H1 (cell line): ENCODE measurements at regions not wholly inside any gene's neighbourhood (a gene's known extent, or its start where the extent isn't known, plus 50 kb on each side); places are given as distances from the start of the nearest gene placed in this dataset.
"Not testable (repeated sequence)": the region's sequence is repeated elsewhere in the genome, so short reads cannot be mapped to it uniquely, and the experiment has no call there.

ENCODE experiments used
- CTCF ChIA-PET: fragments of 300-600 bp; sonication (Branson Sonifier 250); formaldehyde crosslinking; loops from one replicate; lab custom pipeline; 2021; ENCODE audit not compliant: partially characterized antibody; lab: Charles Lee
- POLR2A ChIA-PET: fragments of 300-600 bp; sonication (Branson Sonifier 250); formaldehyde crosslinking; loops from one replicate; lab custom pipeline; 2021; ENCODE audit warnings: inconsistent platforms; ENCODE audit not compliant: partially characterized antibody; lab: Charles Lee
- DNase-seq, 2 experiments: peaks; one replicate each; pipeline versions ENCODE4 v3.0.0 to v3.0.0-alpha.2; 2010 to 2022; ENCODE audit warnings: low spot score in 2 of 2, low read depth in 1 of 2, mixed read lengths in 1 of 2
- FAIRE-seq: peaks from 2 replicates; lab custom pipeline; 2011; peaks lifted over from hg19 to GRCh38; lab: Jason Lieb, UNC
- H2AFZ ChIP-seq: 2 replicates; pipeline ENCODE4 v1.8.1; 2012; ENCODE audit warnings: low read length, inconsistent platforms
- H2AK5ac ChIP-seq: 2 replicates; pipeline ENCODE4 v1.6.1; 2013; ENCODE audit warnings: low read depth, low read length
- H2BK120ac ChIP-seq: replicated peaks from 2 replicates; pipeline ENCODE3; 2013; ENCODE audit warnings: low read depth, low read length, inconsistent platforms
- H2BK12ac ChIP-seq: 2 replicates; pipeline ENCODE4 v1.6.1; 2013; ENCODE audit warnings: low read depth, low read length
- H2BK15ac ChIP-seq: 2 replicates; pipeline ENCODE4 v1.6.1; 2013; ENCODE audit warnings: low read length
- H2BK20ac ChIP-seq: 2 replicates; pipeline ENCODE4 v1.6.1; 2013; ENCODE audit warnings: low read length
- H2BK5ac ChIP-seq: 2 replicates; pipeline ENCODE4 v1.6.1; 2013; ENCODE audit warnings: low read depth, low read length
- H3K14ac ChIP-seq: 2 replicates; pipeline ENCODE4 v1.6.1; 2013; ENCODE audit warnings: inconsistent platforms; ENCODE audit not compliant: insufficient read length
- H3K18ac ChIP-seq: 2 replicates; pipeline ENCODE4 v1.6.1; 2013; ENCODE audit warnings: low read length; ENCODE audit errors: extremely low read depth
- H3K23ac ChIP-seq: 2 replicates; pipeline ENCODE4 v1.6.1; 2013; ENCODE audit warnings: inconsistent platforms; ENCODE audit not compliant: insufficient read length
- H3K23me2 ChIP-seq: 2 replicates; pipeline ENCODE4 v1.6.1; 2013; ENCODE audit warnings: low read depth, low read length
- H3K27ac ChIP-seq: 2 replicates; pipeline ENCODE4 v1.6.1; 2011; ENCODE audit warnings: low read depth, low read length, inconsistent platforms
- H3K27me3 ChIP-seq, 4 experiments: replicated peaks in 1 of 4; 1 replicate in 1 of 4; 2 replicates in 3 of 4; pipeline versions ENCODE4 v1.6.1 to v1.8.1; 2011 to 2013; ENCODE audit warnings: low read length in 3 of 4, mild to moderate bottlenecking in 3 of 4, inconsistent platforms in 2 of 4, mixed read lengths in 2 of 4, moderate library complexity in 1 of 4; ENCODE audit not compliant: control insufficient read depth in 3 of 4, insufficient read depth in 3 of 4; ENCODE audit errors: extremely low read depth in 1 of 4
- H3K36me3 ChIP-seq, 4 experiments: 2 replicates each; pipeline versions ENCODE4 v1.6.1 to v1.8.1; 2011 to 2013; ENCODE audit warnings: mild to moderate bottlenecking in 4 of 4, low read length in 3 of 4, moderate library complexity in 2 of 4, control low read depth in 1 of 4, inconsistent platforms in 1 of 4; ENCODE audit not compliant: insufficient read depth in 4 of 4, control insufficient read depth in 2 of 4
- H3K4ac ChIP-seq: replicated peaks from 2 replicates; pipeline ENCODE3; 2013; ENCODE audit warnings: low read length, low read depth, mixed read lengths, inconsistent platforms; ENCODE audit not compliant: insufficient read length
- H3K4me1 ChIP-seq, 4 experiments: replicated peaks in 1 of 4; 1 replicate in 1 of 4; 2 replicates in 3 of 4; pipeline versions ENCODE4 v1.6.1 to v1.8.1; 2011 to 2013; ENCODE audit warnings: low read length in 3 of 4, inconsistent platforms in 2 of 4, mixed read lengths in 1 of 4; ENCODE audit not compliant: insufficient read depth in 4 of 4, control insufficient read depth in 3 of 4
- H3K4me2 ChIP-seq, 2 experiments: 2 replicates each; pipeline versions ENCODE4 v1.6.1 to v1.8.1; 2011 to 2013; ENCODE audit warnings: low read depth in 2 of 2, low read length in 2 of 2, control low read depth in 1 of 2, inconsistent platforms in 1 of 2, mild to moderate bottlenecking in 1 of 2; ENCODE audit not compliant: insufficient read depth in 1 of 2
- H3K4me3 ChIP-seq, 4 experiments: fragments of 200-600, 300-600 bp in 1 of 4; sonication (generic), shearing (Covaris generic), sonication (Bioruptor Twin) in 1 of 4; 2 replicates each; pipeline versions ENCODE4 v1.5.1 to v1.8.1; 2011 to 2016; ENCODE audit warnings: low read length in 4 of 4, low read depth in 3 of 4, control low read depth in 2 of 4, inconsistent platforms in 2 of 4, mild to moderate bottlenecking in 2 of 4, mixed read lengths in 1 of 4, moderate library complexity in 1 of 4; ENCODE audit not compliant: insufficient read depth in 2 of 4; ENCODE audit errors: extremely low read depth in 1 of 4
- H3K56ac ChIP-seq: replicated peaks from 2 replicates; pipeline ENCODE3; 2013; ENCODE audit warnings: low read depth, mild to moderate bottlenecking, mixed read lengths, low read length, inconsistent platforms; ENCODE audit not compliant: insufficient read length
- H3K79me1 ChIP-seq: 2 replicates; pipeline ENCODE4 v1.6.1; 2013; ENCODE audit warnings: low read depth, low read length, control low read depth
- H3K79me2 ChIP-seq, 2 experiments: 2 replicates each; pipeline versions ENCODE4 v1.6.1 to v1.8.1; 2012 to 2013; ENCODE audit warnings: low read length in 2 of 2, mild to moderate bottlenecking in 2 of 2, inconsistent platforms in 1 of 2; ENCODE audit not compliant: insufficient read depth in 2 of 2, control insufficient read depth in 1 of 2
- H3K9ac ChIP-seq, 4 experiments: replicated peaks in 1 of 4; 1 replicate in 1 of 4; 2 replicates in 3 of 4; pipeline versions ENCODE4 v1.6.1 to v1.8.1; 2011 to 2013; ENCODE audit warnings: low read depth in 3 of 4, low read length in 3 of 4, control low read depth in 2 of 4, mild to moderate bottlenecking in 2 of 4, moderate library complexity in 2 of 4, inconsistent platforms in 1 of 4; ENCODE audit errors: extremely low read depth in 1 of 4
- H3K9me3 ChIP-seq, 2 experiments: 2 replicates each; pipeline versions ENCODE4 v1.6.1 to v1.8.1; 2012 to 2013; ENCODE audit warnings: mild to moderate bottlenecking in 2 of 2, moderate library complexity in 2 of 2, control low read depth in 1 of 2, inconsistent platforms in 1 of 2, low read depth in 1 of 2, low read length in 1 of 2, mixed read lengths in 1 of 2; ENCODE audit not compliant: insufficient read depth in 2 of 2
- H4K20me1 ChIP-seq, 2 experiments: replicated peaks in 1 of 2; 2 replicates each; pipeline versions ENCODE3 to v1.8.1; 2011 to 2013; ENCODE audit warnings: inconsistent platforms in 2 of 2, low read length in 2 of 2, mild to moderate bottlenecking in 1 of 2; ENCODE audit not compliant: insufficient read depth in 2 of 2, control insufficient read depth in 1 of 2
- H4K5ac ChIP-seq: 2 replicates; pipeline ENCODE4 v1.6.1; 2013; ENCODE audit warnings: low read length, low read depth, mixed read lengths, inconsistent platforms; ENCODE audit not compliant: insufficient read length
- H4K8ac ChIP-seq: 2 replicates; pipeline ENCODE4 v1.8.0; 2013; ENCODE audit warnings: mild to moderate bottlenecking, moderate library complexity, low read length, inconsistent platforms; ENCODE audit not compliant: insufficient read depth; ENCODE audit errors: extremely low read depth
- H4K91ac ChIP-seq: replicated peaks from 2 replicates; pipeline ENCODE3; 2013; ENCODE audit warnings: low read length, mixed read lengths, inconsistent platforms; ENCODE audit not compliant: insufficient read length
- WGBS, 2 experiments: shearing (Covaris generic) in 1 of 2; methylation state at CpG; one replicate each; pipeline versions ENCODE4 v1.1.6 to v1.1.7; 2013 to 2015; ENCODE audit warnings: low lambda C conversion rate in 2 of 2, mixed read lengths in 2 of 2, inconsistent platforms in 1 of 2, low coverage in 1 of 2, missing lambda C conversion rate in 1 of 2; ENCODE audit not compliant: insufficient replicate concordance in 2 of 2, insufficient coverage in 1 of 2, insufficient read length in 1 of 2; ENCODE audit errors: extremely low coverage in 1 of 2, missing lambda C conversion rate in 1 of 2; 5-methylcytosine and 5-hydroxymethylcytosine counted together

DNA sequence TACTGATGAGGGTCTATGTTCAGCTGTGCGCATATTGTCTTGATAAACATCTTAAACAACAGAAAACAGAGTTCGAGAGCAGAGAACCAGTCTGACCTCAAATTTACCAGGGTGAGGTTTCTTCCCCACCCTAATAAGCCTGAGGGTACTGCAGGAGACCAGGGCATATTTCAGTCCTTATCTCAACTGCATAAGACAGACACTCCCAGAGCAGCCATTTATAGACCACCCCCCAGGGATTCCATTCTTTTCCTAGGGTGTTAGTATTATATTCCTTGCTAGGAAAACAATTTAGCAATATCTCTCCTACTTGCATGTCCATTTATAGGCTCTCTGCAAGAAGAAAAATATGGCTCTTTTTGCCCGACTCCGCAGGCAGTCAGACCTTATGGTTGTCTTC lies 89.5 kb upstream of the POMZP3 start:
- WGBS, 2 experiments: 87% methylated on average over 4 of the region's 4 CpGs; no CpG with 5 or more reads in 1 of the 2 experiments
- H3K56ac ChIP-seq, DNase-seq, H2BK12ac ChIP-seq, H2AFZ ChIP-seq, H3K27me3 ChIP-seq, H3K23me2 ChIP-seq, H3K9me3 ChIP-seq, H3K9ac ChIP-seq, H3K4me3 ChIP-seq, H3K36me3 ChIP-seq, H4K91ac ChIP-seq, H4K5ac ChIP-seq, H3K27ac ChIP-seq, H4K20me1 ChIP-seq, POLR2A ChIA-PET, H2BK120ac ChIP-seq, H3K4me1 ChIP-seq, H3K18ac ChIP-seq, H3K4me2 ChIP-seq, H3K14ac ChIP-seq, H2BK5ac ChIP-seq, H3K79me1 ChIP-seq, H3K79me2 ChIP-seq, H3K4ac ChIP-seq, H2BK15ac ChIP-seq, FAIRE-seq, H3K23ac ChIP-seq, H2AK5ac ChIP-seq, H2BK20ac ChIP-seq, CTCF ChIA-PET, H4K8ac ChIP-seq: not testable (repeated sequence)

GRCh38 chr7:76712926-76713325 lies 85.8 kb upstream of the POMZP3 start:
- CTCF ChIA-PET, H4K8ac ChIP-seq, H4K91ac ChIP-seq, H3K27ac ChIP-seq, H2BK5ac ChIP-seq, H3K23me2 ChIP-seq, H3K36me3 ChIP-seq, H4K20me1 ChIP-seq, H3K79me1 ChIP-seq, H3K14ac ChIP-seq, H4K5ac ChIP-seq, H2BK15ac ChIP-seq, FAIRE-seq, H3K4me3 ChIP-seq, H3K4me2 ChIP-seq, H2AFZ ChIP-seq, H3K56ac ChIP-seq, H2BK12ac ChIP-seq, H3K27me3 ChIP-seq, POLR2A ChIA-PET, H3K79me2 ChIP-seq, DNase-seq, H3K9ac ChIP-seq, H3K4me1 ChIP-seq, H3K23ac ChIP-seq, H3K18ac ChIP-seq, H3K4ac ChIP-seq, H3K9me3 ChIP-seq, H2AK5ac ChIP-seq, H2BK120ac ChIP-seq, H2BK20ac ChIP-seq: not testable (repeated sequence)
- 92% methylated on average over 3 of the region's 3 CpGs; no CpG with 5 or more reads in 1 of the 2 experiments for WGBS, 2 experiments
